ENCODE measurements at regions not wholly inside any gene's neighbourhood (a gene's known extent, or its start where the extent isn't known, plus 50 kb on each side); places are given as distances from the start of the nearest gene placed in this dataset.

- no peak for TF ChIP-seq JUND (IDR thresholded peaks at IDR 0.05; ENCODE audit: low read depth)
- in situ Hi-C loops (cut with HindIII; ENCODE audit: low pct_unique_long_range_greater_than_20kb, low sequenced_read_pairs), result no loop called here
- peak in 1 of 2 experiments; percentile 51 for DNase-seq (ENCODE audit: low read depth in 1 of 2, low spot score in 1 of 2)
Observed at GRCh38 chr9:89738137-89738932, 133.5 kb downstream of the GADD45G start.

- no peak for TF ChIP-seq JUND (IDR thresholded peaks at IDR 0.05; ENCODE audit: low read depth)
- no peak for DNase-seq (ENCODE audit: low read depth in 1 of 2, low spot score in 1 of 2)
- in situ Hi-C loops (cut with HindIII; ENCODE audit: low pct_unique_long_range_greater_than_20kb, low sequenced_read_pairs), result no loop called here
Observed at GRCh38 chr9:89739511-89739910, 134.7 kb downstream of the GADD45G start.

- in situ Hi-C loops (cut with HindIII; ENCODE audit: low pct_unique_long_range_greater_than_20kb, low sequenced_read_pairs), result no loop called here
Observed at GRCh38 chr9:89739916-89740315, 135.1 kb downstream of the GADD45G start.

GRCh38 chr9:89740722-89741121 lies 135.9 kb downstream of the GADD45G start:
- DNase-seq (ENCODE audit: low read depth in 1 of 2, low spot score in 1 of 2), result no peak
- in situ Hi-C loops (cut with HindIII; ENCODE audit: low pct_unique_long_range_greater_than_20kb, low sequenced_read_pairs), result no loop called here
- TF ChIP-seq JUND (IDR thresholded peaks at IDR 0.05; ENCODE audit: low read depth), result no peak

More at GRCh38 chr9:89739916-89740315, 135.1 kb downstream of the GADD45G start:
- DNase-seq (ENCODE audit: low read depth in 1 of 2, low spot score in 1 of 2), result no peak
- TF ChIP-seq JUND (IDR thresholded peaks at IDR 0.05; ENCODE audit: low read depth), result no peak

GRCh38 chr9:89742660-89743059 lies 137.8 kb downstream of the GADD45G start:
- in situ Hi-C loops (cut with HindIII; ENCODE audit: low pct_unique_long_range_greater_than_20kb, low sequenced_read_pairs), result no loop called here
- no peak for TF ChIP-seq JUND (IDR thresholded peaks at IDR 0.05; ENCODE audit: low read depth)
- no peak for DNase-seq (ENCODE audit: low read depth in 1 of 2, low spot score in 1 of 2)

- no peak for DNase-seq (ENCODE audit: low read depth in 1 of 2, low spot score in 1 of 2)
- TF ChIP-seq JUND (IDR thresholded peaks at IDR 0.05; ENCODE audit: low read depth), result no peak
- in situ Hi-C loops (cut with HindIII; ENCODE audit: low pct_unique_long_range_greater_than_20kb, low sequenced_read_pairs), result no loop called here
Observed at GRCh38 chr9:89743216-89743572, 138.4 kb downstream of the GADD45G start.

GRCh38 chr9:89743573-89744254 lies 138.9 kb downstream of the GADD45G start:
- no peak for TF ChIP-seq JUND (IDR thresholded peaks at IDR 0.05; ENCODE audit: low read depth)
- in situ Hi-C loops (cut with HindIII; ENCODE audit: low pct_unique_long_range_greater_than_20kb, low sequenced_read_pairs), result no loop called here
- peak in 1 of 2 experiments; percentile 52 for DNase-seq (ENCODE audit: low read depth in 1 of 2, low spot score in 1 of 2)

- no peak for DNase-seq (ENCODE audit: low read depth in 1 of 2, low spot score in 1 of 2)
- in situ Hi-C loops (cut with HindIII; ENCODE audit: low pct_unique_long_range_greater_than_20kb, low sequenced_read_pairs), result no loop called here
- TF ChIP-seq JUND (IDR thresholded peaks at IDR 0.05; ENCODE audit: low read depth), result no peak
Observed at GRCh38 chr9:89744255-89744648, 139.4 kb downstream of the GADD45G start.

- no peak for DNase-seq (ENCODE audit: low read depth in 1 of 2, low spot score in 1 of 2)
- in situ Hi-C loops (cut with HindIII; ENCODE audit: low pct_unique_long_range_greater_than_20kb, low sequenced_read_pairs), result no loop called here
- TF ChIP-seq JUND (IDR thresholded peaks at IDR 0.05; ENCODE audit: low read depth), result no peak
Observed at GRCh38 chr9:89744730-89745129, 139.9 kb downstream of the GADD45G start.

GRCh38 chr9:89745601-89746376 lies 141.0 kb downstream of the GADD45G start:
- in situ Hi-C loops (cut with HindIII; ENCODE audit: low pct_unique_long_range_greater_than_20kb, low sequenced_read_pairs), result no loop called here
- no peak for DNase-seq (ENCODE audit: low read depth in 1 of 2, low spot score in 1 of 2)
- no peak for TF ChIP-seq JUND (IDR thresholded peaks at IDR 0.05; ENCODE audit: low read depth)

GRCh38 chr9:89746385-89747116 lies 141.7 kb downstream of the GADD45G start:
- in situ Hi-C loops (cut with HindIII; ENCODE audit: low pct_unique_long_range_greater_than_20kb, low sequenced_read_pairs), result no loop called here
- no peak for TF ChIP-seq JUND (IDR thresholded peaks at IDR 0.05; ENCODE audit: low read depth)
- DNase-seq (ENCODE audit: low read depth in 1 of 2, low spot score in 1 of 2), result no peak

- DNase-seq (ENCODE audit: low read depth in 1 of 2, low spot score in 1 of 2), result no peak
- in situ Hi-C loops (cut with HindIII; ENCODE audit: low pct_unique_long_range_greater_than_20kb, low sequenced_read_pairs), result no loop called here
- no peak for TF ChIP-seq JUND (IDR thresholded peaks at IDR 0.05; ENCODE audit: low read depth)
Observed at GRCh38 chr9:89747596-89747995, 142.8 kb downstream of the GADD45G start.
